MM.1S (cell line): ENCODE measurements at regions not wholly inside any gene's neighbourhood (a gene's known extent, or its start where the extent isn't known, plus 50 kb on each side); places are given as distances from the start of the nearest gene placed in this dataset.

Experiments
- DNase-seq: peaks from one replicate; pipeline ENCODE4 v3.0.0-alpha.2; 2015
- H2AFZ ChIP-seq: fragments of 300-600 bp; sonication (generic); 2 replicates; pipeline ENCODE4 v1.6.0; 2016; ENCODE audit warnings: antibody characterized with exemption, low read length
- H3F3A ChIP-seq: fragments of 300-600 bp; sonication (generic); 2 replicates; pipeline ENCODE4 v1.6.1; 2016; ENCODE audit warnings: mild to moderate bottlenecking, antibody characterized with exemption, low read length, moderate library complexity, mixed read lengths; ENCODE audit not compliant: insufficient read depth
- H3K27ac ChIP-seq: fragments of 300-600 bp; sonication (generic); 2 replicates; pipeline ENCODE4 v1.5.1; 2016; ENCODE audit warnings: mild to moderate bottlenecking, low read length
- H3K27me3 ChIP-seq: fragments of 300-600 bp; sonication (generic); replicated peaks from 2 replicates; pipeline ENCODE4 v1.6.0; 2016; ENCODE audit warnings: low read length; ENCODE audit not compliant: insufficient read depth
- H3K36me3 ChIP-seq: fragments of 300-600 bp; sonication (generic); replicated peaks from 2 replicates; pipeline ENCODE4 v1.6.1; 2016; ENCODE audit warnings: mild to moderate bottlenecking, low read length, mixed read lengths; ENCODE audit not compliant: insufficient read depth
- H3K4me1 ChIP-seq: fragments of 300-600 bp; sonication (generic); 2 replicates; pipeline ENCODE4 v1.6.1; 2016; ENCODE audit warnings: low read length, mixed read lengths
- H3K4me2 ChIP-seq: fragments of 300-600 bp; sonication (generic); 2 replicates; pipeline ENCODE4 v1.6.0; 2016; ENCODE audit warnings: low read depth, low read length
- H3K4me3 ChIP-seq: fragments of 300-600 bp; sonication (generic); 2 replicates; pipeline ENCODE4 v1.5.1; 2016; ENCODE audit warnings: low read length, mixed read lengths
- H3K79me2 ChIP-seq: fragments of 300-600 bp; sonication (generic); 2 replicates; pipeline ENCODE4 v1.6.1; 2016; ENCODE audit warnings: mixed run types, low read length, mixed read lengths
- H3K9ac ChIP-seq: fragments of 300-600 bp; sonication (generic); 2 replicates; pipeline ENCODE4 v1.6.1; 2016; ENCODE audit warnings: low read length, mixed read lengths
- H3K9me2 ChIP-seq: fragments of 300-600 bp; sonication (generic); replicated peaks from 2 replicates; pipeline ENCODE4 v1.6.1; 2016; ENCODE audit warnings: mild to moderate bottlenecking, low read length, mixed read lengths; ENCODE audit not compliant: insufficient read depth
- H3K9me3 ChIP-seq: fragments of 300-600 bp; sonication (generic); replicated peaks from 2 replicates; pipeline ENCODE4 v1.6.1; 2016; ENCODE audit warnings: mild to moderate bottlenecking, low read length, mixed read lengths; ENCODE audit not compliant: insufficient read depth
- H4K20me1 ChIP-seq: fragments of 300-600 bp; sonication (generic); 2 replicates; pipeline ENCODE4 v1.6.1; 2016; ENCODE audit warnings: mild to moderate bottlenecking, low read length, moderate library complexity, mixed read lengths; ENCODE audit not compliant: insufficient read depth
- EZH2 ChIP-seq: fragments of 300-600 bp; sonication (generic); optimal IDR thresholded peaks from 2 replicates; pipeline ENCODE3; 2017; ENCODE audit warnings: low read depth, mild to moderate bottlenecking, antibody characterized with exemption, low read length, mixed read lengths
- EZH2phosphoT487 ChIP-seq: fragments of 300-600 bp; sonication (generic); IDR thresholded peaks from 2 replicates; pipeline ENCODE4 v1.6.1; 2018; ENCODE audit warnings: antibody characterized with exemption, low read length
- TF ChIP-seq, protein P1 (sequence below): fragments of 300-600 bp; sonication (generic); IDR thresholded peaks from 2 replicates; pipeline ENCODE4 v1.5.1; 2016; ENCODE audit warnings: antibody characterized with exemption, low read length, mixed read lengths

DNA sequence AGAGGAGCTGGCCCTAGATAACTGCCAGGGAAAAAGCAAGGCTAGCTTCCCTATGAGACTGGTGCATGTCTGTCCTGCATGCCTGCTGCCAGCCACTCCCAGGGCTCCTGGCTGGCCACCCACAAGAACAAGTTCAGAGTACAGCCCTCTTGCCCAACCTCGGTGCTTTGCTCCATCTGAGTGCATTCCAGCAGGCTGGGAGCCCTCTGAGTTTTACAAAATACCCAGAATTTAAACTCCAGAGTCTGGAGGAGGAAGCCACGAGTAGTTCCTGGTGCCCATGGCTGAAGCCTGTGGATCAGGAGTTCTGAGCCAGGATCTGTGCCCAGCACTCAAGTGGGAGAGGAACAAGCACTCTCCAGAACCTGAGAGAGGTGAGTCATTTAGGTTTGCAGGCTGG lies 111.6 kb downstream of the MAGEE2 start:
- Histone ChIP-seq H3F3A (no peaks in the 10 kb centered on the region), H3K9ac (no peak overlapping the region), H3K27ac (no peak overlapping the region), H4K20me1 (no peaks in the 10 kb centered on the region), H3K4me1 (no peaks in the 10 kb centered on the region), H3K79me2 (no peaks in the 10 kb centered on the region), H3K4me2 (no peak overlapping the region), H2AFZ (no peak overlapping the region), H3K4me3 (no peak overlapping the region), H3K36me3 (no peaks in the 10 kb centered on the region), H3K27me3 (no peaks in the 10 kb centered on the region), H3K9me2 (no peaks in the 10 kb centered on the region), H3K9me3 (no peaks in the 10 kb centered on the region)
- no peak for DNase-seq
- TF ChIP-seq EZH2phosphoT487: no peak
- TF ChIP-seq, protein P1, sequence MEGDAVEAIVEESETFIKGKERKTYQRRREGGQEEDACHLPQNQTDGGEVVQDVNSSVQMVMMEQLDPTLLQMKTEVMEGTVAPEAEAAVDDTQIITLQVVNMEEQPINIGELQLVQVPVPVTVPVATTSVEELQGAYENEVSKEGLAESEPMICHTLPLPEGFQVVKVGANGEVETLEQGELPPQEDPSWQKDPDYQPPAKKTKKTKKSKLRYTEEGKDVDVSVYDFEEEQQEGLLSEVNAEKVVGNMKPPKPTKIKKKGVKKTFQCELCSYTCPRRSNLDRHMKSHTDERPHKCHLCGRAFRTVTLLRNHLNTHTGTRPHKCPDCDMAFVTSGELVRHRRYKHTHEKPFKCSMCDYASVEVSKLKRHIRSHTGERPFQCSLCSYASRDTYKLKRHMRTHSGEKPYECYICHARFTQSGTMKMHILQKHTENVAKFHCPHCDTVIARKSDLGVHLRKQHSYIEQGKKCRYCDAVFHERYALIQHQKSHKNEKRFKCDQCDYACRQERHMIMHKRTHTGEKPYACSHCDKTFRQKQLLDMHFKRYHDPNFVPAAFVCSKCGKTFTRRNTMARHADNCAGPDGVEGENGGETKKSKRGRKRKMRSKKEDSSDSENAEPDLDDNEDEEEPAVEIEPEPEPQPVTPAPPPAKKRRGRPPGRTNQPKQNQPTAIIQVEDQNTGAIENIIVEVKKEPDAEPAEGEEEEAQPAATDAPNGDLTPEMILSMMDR: no peak
- TF ChIP-seq EZH2: no peak

DNA sequence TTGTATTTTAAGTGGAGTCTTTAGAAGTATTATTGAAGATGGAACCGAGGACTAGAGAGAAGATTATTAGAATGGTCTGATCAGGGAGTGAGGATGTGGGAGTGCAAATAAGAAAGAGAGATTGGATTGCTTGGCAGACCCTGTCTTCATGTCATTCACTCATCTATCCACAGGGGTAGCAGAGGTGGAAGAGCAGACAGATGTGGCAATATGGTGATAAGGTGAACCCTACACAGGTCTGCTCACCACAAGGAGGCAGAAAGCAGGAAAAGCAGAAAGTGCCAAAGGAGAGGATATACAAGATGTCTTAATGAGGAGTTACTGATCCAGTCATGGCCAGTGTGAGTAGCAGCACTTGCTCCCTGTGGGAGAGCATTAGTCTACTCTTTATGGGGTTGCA lies 129.4 kb downstream of the MAGEE2 start:
- no peaks in the 10 kb centered on the region for H3K27me3 ChIP-seq
- no peak overlapping the region for H3K9ac ChIP-seq
- no peaks in the 10 kb centered on the region for H3K4me1 ChIP-seq
- no peak overlapping the region for H3K27ac ChIP-seq
- TF ChIP-seq EZH2 (no peak), EZH2phosphoT487 (no peak)
- TF ChIP-seq, protein P1: no peak
- no peaks in the 10 kb centered on the region for H3F3A ChIP-seq
- no peaks in the 10 kb centered on the region for H4K20me1 ChIP-seq
- no peak overlapping the region for H2AFZ ChIP-seq
- no peak overlapping the region for H3K4me3 ChIP-seq
- no peaks in the 10 kb centered on the region for H3K36me3 ChIP-seq
- H3K9me2 ChIP-seq: no peaks in the 10 kb centered on the region
- DNase-seq: no peak
- no peaks in the 10 kb centered on the region for H3K9me3 ChIP-seq
- no peaks in the 10 kb centered on the region for H3K79me2 ChIP-seq
- no peak overlapping the region for H3K4me2 ChIP-seq

- no peaks in the 10 kb centered on the region for H3K9me2 ChIP-seq
- H3F3A ChIP-seq: no peaks in the 10 kb centered on the region
- H3K4me2 ChIP-seq: no peak overlapping the region
- H3K36me3 ChIP-seq: no peaks in the 10 kb centered on the region
- H4K20me1 ChIP-seq: no peaks in the 10 kb centered on the region
- no peaks in the 10 kb centered on the region for H3K4me1 ChIP-seq
- H3K9me3 ChIP-seq: no peaks in the 10 kb centered on the region
- no peak overlapping the region for H3K9ac ChIP-seq
- TF ChIP-seq EZH2: no peak
- TF ChIP-seq, protein P1: no peak
- TF ChIP-seq EZH2phosphoT487: no peak
- H2AFZ ChIP-seq: no peak overlapping the region
- no peak for DNase-seq
- no peaks in the 10 kb centered on the region for H3K79me2 ChIP-seq
- no peak overlapping the region for H3K27ac ChIP-seq
- H3K27me3 ChIP-seq: no peaks in the 10 kb centered on the region
- no peak overlapping the region for H3K4me3 ChIP-seq
Measured at GRCh38 chrX:75649829-75650228, 127.0 kb upstream of the ZDHHC15 start.
